Nephron progenitor cell (in vitro differentiated cells): ENCODE measurements at regions not wholly inside any gene's neighbourhood (a gene's known extent, or its start where the extent isn't known, plus 50 kb on each side); places are given as distances from the start of the nearest gene placed in this dataset.

Experiments used
- DNase-seq: peaks from one replicate; pipeline ENCODE4 v3.0.0; 2021
- H3K27ac Mint-ChIP-seq: 2 replicates; pipeline ENCODE4 v1.8.0; 2021; ENCODE audit warnings: mild to moderate bottlenecking, moderate library complexity, mixed read lengths
- H3K27me3 Mint-ChIP-seq: 2 replicates; pipeline ENCODE4 v1.8.0; 2021; ENCODE audit warnings: mild to moderate bottlenecking, low read depth, mixed read lengths; ENCODE audit not compliant: poor library complexity
- H3K36me3 Mint-ChIP-seq: 2 replicates; pipeline ENCODE4 v1.8.0; 2021; ENCODE audit warnings: low read depth, mixed read lengths
- H3K4me1 Mint-ChIP-seq: 2 replicates; pipeline ENCODE4 v1.8.0; 2021; ENCODE audit warnings: mixed read lengths
- H3K4me3 Mint-ChIP-seq: 2 replicates; pipeline ENCODE4 v1.8.0; 2021; ENCODE audit warnings: mild to moderate bottlenecking, moderate library complexity, mixed read lengths
- H3K9me3 Mint-ChIP-seq: 2 replicates; pipeline ENCODE4 v1.8.0; 2021; ENCODE audit warnings: mild to moderate bottlenecking, moderate library complexity, mixed read lengths
- TF ChIP-seq, protein P1 (sequence below): fragments of 200-600 bp; sonication (generic); IDR thresholded peaks from 2 replicates; pipeline ENCODE4 v1.5.0; 2021; ENCODE audit warnings: antibody characterized with exemption

DNA sequence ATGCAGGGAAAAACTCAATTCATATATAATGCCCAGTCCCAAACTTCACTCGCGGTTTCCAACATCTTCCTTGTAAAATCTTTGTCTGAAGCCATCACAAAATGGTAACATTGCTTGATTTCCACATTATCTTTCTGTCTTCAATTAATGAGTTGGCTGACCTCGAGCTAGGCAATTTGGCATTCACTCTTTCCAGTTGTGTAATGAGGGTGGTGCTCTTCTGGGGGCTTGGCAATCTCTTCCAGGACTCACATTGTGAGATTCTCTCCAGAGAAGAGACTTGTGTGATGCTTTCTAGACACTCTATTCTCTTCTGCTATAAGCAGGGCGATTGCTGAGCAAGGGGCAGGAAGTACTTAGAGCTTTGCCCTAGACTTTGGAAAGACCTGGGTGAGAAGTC lies 179.5 kb downstream of the JCAD start:
- Mint-ChIP-seq H3K27ac (no peak overlapping the region), H3K4me1 (peaks cover 50% of the 10 kb centered on the region), H3K36me3 (no peaks in the 10 kb centered on the region)

DNA sequence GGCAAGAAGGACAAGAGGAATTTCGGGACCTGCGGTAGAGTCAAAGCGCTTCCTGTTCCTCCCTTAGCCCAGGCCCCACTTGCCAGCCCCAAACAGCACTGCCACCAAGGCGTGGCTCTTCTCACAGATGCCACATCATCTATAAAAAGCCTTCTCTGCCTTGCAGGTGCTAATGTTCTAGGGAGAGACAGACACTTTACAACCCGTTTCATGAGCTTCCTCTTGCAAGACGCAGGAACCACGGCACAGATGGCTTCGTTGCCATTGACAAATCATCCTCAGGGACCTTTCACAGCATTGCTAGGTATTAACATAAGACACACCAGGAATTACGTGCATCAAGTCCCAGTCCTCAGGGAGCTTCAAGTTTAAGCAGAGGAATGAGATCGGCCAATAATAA lies 180.9 kb downstream of the JCAD start:
- Mint-ChIP-seq H3K36me3 (no peaks in the 10 kb centered on the region), H3K27me3 (peaks cover 8% of the 10 kb centered on the region), H3K9me3 (no peaks in the 10 kb centered on the region), H3K4me1 (peaks cover 50% of the 10 kb centered on the region), H3K4me3 (no peak overlapping the region), H3K27ac (no peak overlapping the region)
- no peak for DNase-seq
- TF ChIP-seq, protein P1, sequence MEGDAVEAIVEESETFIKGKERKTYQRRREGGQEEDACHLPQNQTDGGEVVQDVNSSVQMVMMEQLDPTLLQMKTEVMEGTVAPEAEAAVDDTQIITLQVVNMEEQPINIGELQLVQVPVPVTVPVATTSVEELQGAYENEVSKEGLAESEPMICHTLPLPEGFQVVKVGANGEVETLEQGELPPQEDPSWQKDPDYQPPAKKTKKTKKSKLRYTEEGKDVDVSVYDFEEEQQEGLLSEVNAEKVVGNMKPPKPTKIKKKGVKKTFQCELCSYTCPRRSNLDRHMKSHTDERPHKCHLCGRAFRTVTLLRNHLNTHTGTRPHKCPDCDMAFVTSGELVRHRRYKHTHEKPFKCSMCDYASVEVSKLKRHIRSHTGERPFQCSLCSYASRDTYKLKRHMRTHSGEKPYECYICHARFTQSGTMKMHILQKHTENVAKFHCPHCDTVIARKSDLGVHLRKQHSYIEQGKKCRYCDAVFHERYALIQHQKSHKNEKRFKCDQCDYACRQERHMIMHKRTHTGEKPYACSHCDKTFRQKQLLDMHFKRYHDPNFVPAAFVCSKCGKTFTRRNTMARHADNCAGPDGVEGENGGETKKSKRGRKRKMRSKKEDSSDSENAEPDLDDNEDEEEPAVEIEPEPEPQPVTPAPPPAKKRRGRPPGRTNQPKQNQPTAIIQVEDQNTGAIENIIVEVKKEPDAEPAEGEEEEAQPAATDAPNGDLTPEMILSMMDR: no peak

More for the DNA sequence above, 179.5 kb downstream of the JCAD start:
- peaks cover 8% of the 10 kb centered on the region for H3K27me3 Mint-ChIP-seq
- no peak for DNase-seq
- H3K9me3 Mint-ChIP-seq: no peaks in the 10 kb centered on the region
- H3K4me3 Mint-ChIP-seq: no peak overlapping the region
- TF ChIP-seq, protein P1: no peak

DNA sequence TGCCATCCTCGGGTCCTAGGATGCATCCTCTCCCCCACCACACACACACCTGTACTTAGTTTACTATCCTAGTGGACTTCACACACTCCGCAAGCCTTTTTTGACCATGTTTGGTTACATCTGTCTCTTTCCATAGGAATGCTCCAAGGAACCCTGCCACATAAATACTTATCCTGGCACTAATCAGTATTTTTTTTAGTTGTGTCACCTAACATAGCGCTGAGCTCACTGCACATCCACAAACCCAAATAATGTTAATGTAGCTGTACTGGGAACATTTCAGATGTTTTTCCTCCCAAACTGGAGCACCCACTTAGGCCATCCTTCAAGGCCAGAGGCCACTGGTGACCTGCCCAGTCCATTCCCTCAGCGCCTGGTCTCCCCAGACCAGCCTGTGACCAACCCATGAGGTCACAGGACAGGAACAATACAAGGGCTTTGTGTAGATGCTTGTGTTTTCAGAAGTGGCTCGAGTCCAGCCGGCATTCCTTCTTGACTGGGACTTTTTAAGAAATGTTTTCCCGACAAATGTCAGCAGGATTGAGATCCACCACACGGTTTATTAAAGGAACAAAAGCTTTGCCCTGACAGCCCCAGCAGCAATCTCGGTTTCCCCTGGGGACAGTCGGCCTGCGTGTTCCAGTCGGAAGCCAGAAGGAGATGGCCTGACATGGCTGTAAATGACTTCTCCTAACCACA lies 181.4 kb downstream of the JCAD start:
- Mint-ChIP-seq H3K4me3 (no peak overlapping the region), H3K36me3 (no peaks in the 10 kb centered on the region), H3K9me3 (no peaks in the 10 kb centered on the region), H3K4me1 (peaks cover 50% of the 10 kb centered on the region), H3K27ac (no peak overlapping the region), H3K27me3 (peaks cover 11% of the 10 kb centered on the region)
- TF ChIP-seq, protein P1: no peak
- DNase-seq: no peak

DNA sequence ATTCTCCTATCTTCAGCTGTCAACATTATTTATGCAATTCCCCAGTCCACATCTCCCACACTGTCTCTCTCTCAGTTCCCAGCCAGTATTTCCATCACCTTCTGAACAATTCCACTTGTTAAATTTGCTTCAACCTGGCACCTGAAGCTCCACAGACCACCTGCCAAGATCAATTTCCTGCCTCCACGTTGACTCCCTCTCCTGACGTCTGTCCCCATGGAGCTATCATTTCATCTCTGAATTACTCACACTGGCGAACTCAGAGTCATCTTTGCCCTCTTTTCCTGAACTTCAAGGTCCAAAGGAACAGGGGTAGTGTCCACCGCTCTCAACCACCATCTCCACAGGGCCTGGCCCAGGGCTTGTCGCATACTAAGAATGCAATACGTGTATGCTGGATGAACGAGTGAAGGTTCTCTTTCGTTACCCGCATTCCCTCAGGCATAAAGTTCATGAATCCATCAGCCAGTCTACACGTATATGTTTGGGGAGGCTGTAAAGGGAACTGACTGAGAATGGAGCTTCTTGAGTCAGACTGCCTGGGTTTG lies 183.3 kb downstream of the JCAD start:
- H3K27me3 Mint-ChIP-seq: peaks cover 6% of the 10 kb centered on the region
- TF ChIP-seq, protein P1: no peak
- peaks cover 33% of the 10 kb centered on the region for H3K4me1 Mint-ChIP-seq
- no peak for DNase-seq
- H3K36me3 Mint-ChIP-seq: no peaks in the 10 kb centered on the region
- no peak overlapping the region for H3K4me3 Mint-ChIP-seq
- peak overlapping the region; percentile 4 for H3K27ac Mint-ChIP-seq
- H3K9me3 Mint-ChIP-seq: no peaks in the 10 kb centered on the region

DNA sequence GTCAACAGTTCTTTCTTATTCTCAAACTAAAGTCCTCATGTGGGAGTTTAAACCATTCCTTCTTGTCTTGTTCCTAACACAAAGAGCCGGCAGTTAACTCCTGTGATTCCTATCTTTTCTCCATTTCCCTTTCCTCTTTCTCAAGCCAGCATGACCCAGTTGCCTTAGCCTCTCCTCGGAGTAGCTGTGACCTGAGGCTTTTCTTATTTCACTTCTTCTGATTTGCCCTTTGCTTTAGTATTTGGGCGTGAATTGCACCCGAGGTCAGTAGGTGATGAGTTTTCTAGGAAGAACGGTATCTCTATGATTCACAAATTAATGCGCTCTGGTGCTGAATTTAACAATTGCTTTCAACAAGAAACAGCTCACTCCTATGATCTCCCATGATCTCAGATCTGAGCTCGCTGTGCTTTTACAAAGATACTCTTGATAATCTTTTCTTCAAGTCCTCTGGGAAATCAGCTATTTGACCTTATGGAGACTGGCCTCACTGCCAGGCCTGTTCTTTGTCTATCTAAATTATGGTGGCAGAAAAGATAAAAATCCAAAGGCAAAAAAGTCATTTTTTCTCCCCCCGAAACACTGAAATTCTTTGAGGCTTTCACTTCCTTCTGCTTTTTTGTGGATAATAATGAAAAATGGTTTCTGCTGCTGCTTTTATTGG lies 184.6 kb downstream of the JCAD start:
- DNase-seq: no peak

More for the DNA sequence above, 184.6 kb downstream of the JCAD start:
- TF ChIP-seq, protein P1: no peak
- H3K4me1 Mint-ChIP-seq: peaks cover 29% of the 10 kb centered on the region
- no peak overlapping the region for H3K4me3 Mint-ChIP-seq
- H3K9me3 Mint-ChIP-seq: peaks cover 8% of the 10 kb centered on the region
- H3K36me3 Mint-ChIP-seq: no peaks in the 10 kb centered on the region
- peaks cover 4% of the 10 kb centered on the region for H3K27me3 Mint-ChIP-seq
- no peak overlapping the region for H3K27ac Mint-ChIP-seq
